ENCODE measurements at regions not wholly inside any gene's neighbourhood (a gene's known extent, or its start where the extent isn't known, plus 50 kb on each side); places are given as distances from the start of the nearest gene placed in this dataset.

GRCh38 chr15:36358523-36358922, 220.9 kb upstream of the CDIN1 start:
- no peak overlapping the region for H3K4me2 ChIP-seq (replicated peaks; ENCODE audit: low read depth, low read length, poor library complexity, severe bottlenecking)
- no CpG with 5 or more reads among the region's 2 CpGs for WGBS (ENCODE audit: insufficient coverage)
- Mint-ChIP-seq H3K4me3 (no peak overlapping the region), H3K27ac (no peak overlapping the region), H3K27me3 (no peaks in the 10 kb centered on the region), H3K9me3 (ENCODE audit: insufficient read depth) (no peaks in the 10 kb centered on the region), H3K4me1 (no peaks in the 10 kb centered on the region)
- H3K36me3 ChIP-seq (replicated peaks in 1 of 2; ENCODE audit: control extremely low read depth in 1 of 2, control insufficient read depth in 1 of 2, extremely low read depth in 1 of 2, insufficient read depth in 2 of 2, low read length in 1 of 2): no peaks in the 10 kb centered on the region
- H3K27ac ChIP-seq (ENCODE audit: low read length in 2 of 2): no peak overlapping the region
- H4K20me1 ChIP-seq (ENCODE audit: control insufficient read depth, insufficient read depth, low read length, poor library complexity, severe bottlenecking): no peaks in the 10 kb centered on the region
- ATAC-seq (ENCODE audit: low read depth): no peak
- no peak overlapping the region for H2AFZ ChIP-seq (ENCODE audit: insufficient read depth, low read depth, low read length, poor library complexity, severe bottlenecking)
- no peaks in the 10 kb centered on the region for H3K27me3 ChIP-seq (replicated peaks in 1 of 4; ENCODE audit: control extremely low read depth in 1 of 4, control insufficient read depth in 3 of 4, insufficient read depth in 4 of 4, low read length in 3 of 4)
- ChIA-PET CTCF (no interaction called here), POLR2A (no interaction called here)
- TF ChIP-seq, protein P1, sequence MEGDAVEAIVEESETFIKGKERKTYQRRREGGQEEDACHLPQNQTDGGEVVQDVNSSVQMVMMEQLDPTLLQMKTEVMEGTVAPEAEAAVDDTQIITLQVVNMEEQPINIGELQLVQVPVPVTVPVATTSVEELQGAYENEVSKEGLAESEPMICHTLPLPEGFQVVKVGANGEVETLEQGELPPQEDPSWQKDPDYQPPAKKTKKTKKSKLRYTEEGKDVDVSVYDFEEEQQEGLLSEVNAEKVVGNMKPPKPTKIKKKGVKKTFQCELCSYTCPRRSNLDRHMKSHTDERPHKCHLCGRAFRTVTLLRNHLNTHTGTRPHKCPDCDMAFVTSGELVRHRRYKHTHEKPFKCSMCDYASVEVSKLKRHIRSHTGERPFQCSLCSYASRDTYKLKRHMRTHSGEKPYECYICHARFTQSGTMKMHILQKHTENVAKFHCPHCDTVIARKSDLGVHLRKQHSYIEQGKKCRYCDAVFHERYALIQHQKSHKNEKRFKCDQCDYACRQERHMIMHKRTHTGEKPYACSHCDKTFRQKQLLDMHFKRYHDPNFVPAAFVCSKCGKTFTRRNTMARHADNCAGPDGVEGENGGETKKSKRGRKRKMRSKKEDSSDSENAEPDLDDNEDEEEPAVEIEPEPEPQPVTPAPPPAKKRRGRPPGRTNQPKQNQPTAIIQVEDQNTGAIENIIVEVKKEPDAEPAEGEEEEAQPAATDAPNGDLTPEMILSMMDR (IDR thresholded peaks at IDR 0.05): no peak
- no peak for TF ChIP-seq EZH2 (IDR thresholded peaks at IDR 0.05; ENCODE audit: borderline replicate concordance, insufficient read depth, low read depth, low read length, poor library complexity, severe bottlenecking)
- no peak overlapping the region for H3K4me3 ChIP-seq (ENCODE audit: control extremely low read depth in 1 of 5, extremely low read depth in 1 of 5, insufficient read depth in 1 of 5, low read depth in 2 of 5, low read length in 4 of 5)
- no peak for DNase-seq
- H3K9me3 ChIP-seq (ENCODE audit: control extremely low read depth in 1 of 3, control insufficient read depth in 2 of 3, insufficient read depth in 1 of 3, low read length in 2 of 3): no peaks in the 10 kb centered on the region
- intact Hi-C loops (cut with micrococcal nuclease): no loop called here
- no peaks in the 10 kb centered on the region for H3K4me1 ChIP-seq (ENCODE audit: control insufficient read depth in 2 of 2, insufficient read depth in 2 of 2, low read length in 2 of 2)
- H3K9ac ChIP-seq (ENCODE audit: low read length): no peak overlapping the region
- no peaks in the 10 kb centered on the region for H3K79me2 ChIP-seq (ENCODE audit: control insufficient read depth, insufficient read depth, low read length)

GRCh38 chr15:36359286-36359685, 220.1 kb upstream of the CDIN1 start:
- Histone ChIP-seq H3K27me3 (replicated peaks in 1 of 4; ENCODE audit: control extremely low read depth in 1 of 4, control insufficient read depth in 3 of 4, insufficient read depth in 4 of 4, low read length in 3 of 4) (no peaks in the 10 kb centered on the region), H3K4me1 (ENCODE audit: control insufficient read depth in 2 of 2, insufficient read depth in 2 of 2, low read length in 2 of 2) (no peaks in the 10 kb centered on the region), H3K27ac (ENCODE audit: low read length in 2 of 2) (no peak overlapping the region), H3K9me3 (ENCODE audit: control extremely low read depth in 1 of 3, control insufficient read depth in 2 of 3, insufficient read depth in 1 of 3, low read length in 2 of 3) (no peaks in the 10 kb centered on the region), H3K4me3 (ENCODE audit: control extremely low read depth in 1 of 5, extremely low read depth in 1 of 5, insufficient read depth in 1 of 5, low read depth in 2 of 5, low read length in 4 of 5) (no peak overlapping the region), H4K20me1 (ENCODE audit: control insufficient read depth, insufficient read depth, low read length, poor library complexity, severe bottlenecking) (no peaks in the 10 kb centered on the region), H3K36me3 (replicated peaks in 1 of 2; ENCODE audit: control extremely low read depth in 1 of 2, control insufficient read depth in 1 of 2, extremely low read depth in 1 of 2, insufficient read depth in 2 of 2, low read length in 1 of 2) (no peaks in the 10 kb centered on the region), H3K79me2 (ENCODE audit: control insufficient read depth, insufficient read depth, low read length) (no peaks in the 10 kb centered on the region), H3K9ac (ENCODE audit: low read length) (no peak overlapping the region), H3K4me2 (replicated peaks; ENCODE audit: low read depth, low read length, poor library complexity, severe bottlenecking) (no peak overlapping the region), H2AFZ (ENCODE audit: insufficient read depth, low read depth, low read length, poor library complexity, severe bottlenecking) (no peak overlapping the region)
- ChIA-PET POLR2A (no interaction called here), CTCF (interaction anchor here (0.7 kb wide), 1 partner anchor 499 kb away, joined by 3 read pairs; no protein-coding TSS in a partner anchor)
- no peak for DNase-seq
- no peaks in the 10 kb centered on the region for H3K27me3 Mint-ChIP-seq
- no peak for ATAC-seq (ENCODE audit: low read depth)
- 59% methylated on average over 4 of the region's 4 CpGs for WGBS (ENCODE audit: insufficient coverage)
- H3K27ac Mint-ChIP-seq: no peak overlapping the region
- TF ChIP-seq, protein P1 (IDR thresholded peaks at IDR 0.05): no peak
- TF ChIP-seq EZH2 (IDR thresholded peaks at IDR 0.05; ENCODE audit: borderline replicate concordance, insufficient read depth, low read depth, low read length, poor library complexity, severe bottlenecking): no peak
- no peak overlapping the region for H3K4me3 Mint-ChIP-seq
- H3K9me3 Mint-ChIP-seq (ENCODE audit: insufficient read depth): no peaks in the 10 kb centered on the region
- intact Hi-C loops (cut with micrococcal nuclease): no loop called here
- no peaks in the 10 kb centered on the region for H3K4me1 Mint-ChIP-seq
